PFSK-1 (cell line): ENCODE measurements at regions not wholly inside any gene's neighbourhood (a gene's known extent, or its start where the extent isn't known, plus 50 kb on each side); places are given as distances from the start of the nearest gene placed in this dataset.

Experiments used
- FOXP2 ChIP-seq: optimal IDR thresholded peaks from 2 replicates; pipeline ENCODE3; 2011; ENCODE audit warnings: borderline replicate concordance, control low read depth, inconsistent platforms; ENCODE audit not compliant: insufficient read depth; ENCODE audit errors: extremely low read length, extremely low read depth
- POLR2AphosphoS5 ChIP-seq: IDR thresholded peaks from 2 replicates; pipeline ENCODE4 v1.6.1; 2012; ENCODE audit warnings: low read depth, mild to moderate bottlenecking, control low read depth, low read length, moderate library complexity
- REST ChIP-seq, 2 experiments: IDR thresholded peaks; 2 replicates each; pipeline versions ENCODE4 v1.6.1 to v1.8.0; 2011 to 2012; ENCODE audit warnings: low read depth in 2 of 2, low read length in 2 of 2, control low read depth in 1 of 2, inconsistent platforms in 1 of 2, mild to moderate bottlenecking in 1 of 2, moderate library complexity in 1 of 2; ENCODE audit not compliant: insufficient read depth in 1 of 2
- SIN3A ChIP-seq: IDR thresholded peaks from 2 replicates; pipeline ENCODE4 v1.6.1; 2012; ENCODE audit warnings: mild to moderate bottlenecking, low read length, moderate library complexity, borderline replicate concordance; ENCODE audit not compliant: insufficient read depth
- TAF1 ChIP-seq: IDR thresholded peaks from 2 replicates; pipeline ENCODE4 v1.6.1; 2012; ENCODE audit warnings: low read length, control low read depth, borderline replicate concordance; ENCODE audit not compliant: insufficient read depth

GRCh38 chr2:105576440-105577241 is 168.1 kb upstream of the NCK2 start:
- TF ChIP-seq POLR2AphosphoS5 = no peak
- no peak for TF ChIP-seq REST (IDR thresholded peaks at IDR 0.05; ENCODE audit: insufficient read depth in 1 of 2, low read depth in 2 of 2, low read length in 2 of 2)
- TF ChIP-seq SIN3A = no peak
- no peak for TF ChIP-seq FOXP2
- no peak for TF ChIP-seq TAF1

- TF ChIP-seq REST (IDR thresholded peaks at IDR 0.05; ENCODE audit: insufficient read depth in 1 of 2, low read depth in 2 of 2, low read length in 2 of 2) (no peak), TAF1 (no peak), SIN3A (no peak), FOXP2 (no peak), POLR2AphosphoS5 (no peak)
Measured at GRCh38 chr2:105576050-105576439, 168.7 kb upstream of the NCK2 start.

- TF ChIP-seq REST (IDR thresholded peaks at IDR 0.05; ENCODE audit: insufficient read depth in 1 of 2, low read depth in 2 of 2, low read length in 2 of 2) = no peak
- TF ChIP-seq POLR2AphosphoS5 = no peak
- TF ChIP-seq SIN3A = no peak
Measured at GRCh38 chr2:105575499-105576025, 169.2 kb upstream of the NCK2 start.

GRCh38 chr2:105574796-105575344 is 169.8 kb upstream of the NCK2 start:
- TF ChIP-seq FOXP2 (no peak), SIN3A (no peak), TAF1 (no peak), POLR2AphosphoS5 (no peak), REST (IDR thresholded peaks at IDR 0.05; ENCODE audit: insufficient read depth in 1 of 2, low read depth in 2 of 2, low read length in 2 of 2) (no peak)
